ENCODE measurements at regions not wholly inside any gene's neighbourhood (a gene's known extent, or its start where the extent isn't known, plus 50 kb on each side); places are given as distances from the start of the nearest gene placed in this dataset.

- Histone ChIP-seq H3K27ac (no peak overlapping the region), H3K4me1 (peaks cover 33 to 71% (median 55%) of the 10 kb centered on the region in 9 donors), H3K27me3 (no peaks in the 10 kb centered on the region), H3K36me3 (no peaks in the 10 kb centered on the region), H3K4me3 (no peak overlapping the region), H3K9me3 (no peaks in the 10 kb centered on the region)
- intact Hi-C loops (cut with DNase I) = no loop called here
- 95 to 96% methylated on average over 4 of the region's 4 CpGs for WGBS, 2 donors
- no peak for ATAC-seq
- no peak for DNase-seq
- no peak for TF ChIP-seq CTCF (IDR thresholded peaks at IDR 0.05)
These were observed 84.6 kb downstream of the HS1BP3 start for GRCh38 chr2:20566331-20566730.

GRCh38 chr2:20567159-20567925 lies 83.6 kb downstream of the HS1BP3 start:
- H3K27ac ChIP-seq = peak overlapping the region; percentile 21 to 95 (median 86)
- 82 to 86% methylated on average over 12 of the region's 12 CpGs for WGBS, 2 donors
- no peak overlapping the region for H3K4me3 ChIP-seq
- TF ChIP-seq CTCF (IDR thresholded peaks at IDR 0.05) = no peak
- no peaks in the 10 kb centered on the region for H3K27me3 ChIP-seq
- peaks cover 33 to 81% (median 65%) of the 10 kb centered on the region in 9 donors for H3K4me1 ChIP-seq
- ATAC-seq (no peak), DNase-seq (no peak)
- intact Hi-C loops (cut with DNase I) = no loop called here
- no peaks in the 10 kb centered on the region for H3K9me3 ChIP-seq
- no peaks in the 10 kb centered on the region for H3K36me3 ChIP-seq

Measured in heart right ventricle (tissue), 16 donors.